ENCODE measurements at regions not wholly inside any gene's neighbourhood (a gene's known extent, or its start where the extent isn't known, plus 50 kb on each side); places are given as distances from the start of the nearest gene placed in this dataset.

DNA sequence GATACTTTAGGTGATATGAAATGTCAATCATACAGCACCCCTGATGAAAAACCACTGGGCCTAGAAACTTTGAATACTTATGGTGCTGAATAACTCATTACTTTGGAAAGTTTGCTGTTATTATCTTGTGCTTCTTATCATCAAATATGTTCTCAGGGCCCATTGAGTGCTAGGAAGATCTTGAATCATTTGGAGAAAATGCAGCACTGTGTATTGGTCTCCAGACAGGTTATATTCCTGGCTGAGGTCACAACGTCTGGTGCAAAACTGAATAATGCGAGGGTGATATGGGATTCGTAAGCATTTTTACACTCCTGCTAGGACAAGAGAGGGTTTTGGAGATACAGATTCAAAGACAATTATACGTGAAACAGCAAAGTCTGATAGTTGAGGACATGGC lies 249.4 kb upstream of the TNC start:
- Histone ChIP-seq H3K4me3 (no peak overlapping the region), H3K27me3 (no peaks in the 10 kb centered on the region), H3K36me3 (no peaks in the 10 kb centered on the region), H3K9me3 (replicated peaks) (no peaks in the 10 kb centered on the region), H3K27ac (no peak overlapping the region), H3K4me1 (peaks cover 22% of the 10 kb centered on the region)
- DNase-seq: no peak

GRCh38 chr9:115367780-115368525 lies 250.0 kb upstream of the TNC start:
- no peak for DNase-seq
- H3K27ac ChIP-seq: no peak overlapping the region

GRCh38 chr9:115369322-115369957 lies 251.5 kb upstream of the TNC start:
- peaks cover 42% of the 10 kb centered on the region for H3K4me1 ChIP-seq
- no peaks in the 10 kb centered on the region for H3K9me3 ChIP-seq (replicated peaks)
- no peaks in the 10 kb centered on the region for H3K27me3 ChIP-seq
- peak overlapping the region; percentile 52 for H3K27ac ChIP-seq
- no peak overlapping the region; the same call in 1 of the 2 replicates for H3K4me3 ChIP-seq
- DNase-seq: peak; percentile 78 to 84
- H3K36me3 ChIP-seq: no peaks in the 10 kb centered on the region

More at GRCh38 chr9:115367780-115368525, 250.0 kb upstream of the TNC start:
- Histone ChIP-seq H3K27me3 (no peaks in the 10 kb centered on the region), H3K4me3 (no peak overlapping the region), H3K4me1 (peaks cover 28% of the 10 kb centered on the region), H3K9me3 (replicated peaks) (no peaks in the 10 kb centered on the region), H3K36me3 (no peaks in the 10 kb centered on the region)

DNA sequence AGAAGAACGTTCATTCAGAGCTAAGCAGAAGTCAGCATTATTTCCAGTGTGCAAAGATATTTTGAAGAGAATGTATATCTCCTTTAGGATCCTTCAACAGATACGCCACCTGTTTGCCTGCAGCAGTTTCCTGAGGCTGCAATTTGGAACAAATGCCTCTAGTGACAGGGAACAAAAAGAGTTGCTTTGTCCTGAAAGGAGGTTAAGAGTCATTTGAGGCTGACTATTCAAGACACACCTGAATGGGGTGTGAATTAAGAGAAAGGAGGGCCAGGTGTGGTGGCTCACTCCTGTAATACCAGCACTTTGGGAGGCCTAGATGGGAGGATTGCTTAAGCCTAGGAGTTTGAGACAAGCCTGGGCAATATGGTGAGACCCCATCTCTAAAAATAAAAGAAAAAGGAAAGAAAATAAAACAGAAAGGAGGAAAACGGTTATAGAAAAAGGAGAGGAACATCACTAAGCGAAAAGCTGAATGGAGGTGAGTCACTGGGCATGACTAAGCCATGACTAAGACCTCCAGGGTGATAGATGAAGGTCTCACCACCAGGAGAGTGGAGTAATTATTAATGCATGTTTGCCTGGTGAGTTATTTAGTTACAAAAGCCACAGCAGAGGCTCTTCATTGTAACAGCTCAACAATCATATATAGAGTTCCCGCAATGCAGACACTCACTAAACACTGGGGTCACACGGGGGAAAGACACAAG lies 255.2 kb upstream of the TNC start:
- peak; percentile 78 to 81 for DNase-seq
- H3K9me3 ChIP-seq (replicated peaks): no peaks in the 10 kb centered on the region
- H3K27me3 ChIP-seq: no peaks in the 10 kb centered on the region
- H3K27ac ChIP-seq: peak overlapping the region; percentile 74
- no peak overlapping the region for H3K4me3 ChIP-seq
- H3K4me1 ChIP-seq: peaks cover 44% of the 10 kb centered on the region
- H3K36me3 ChIP-seq: no peaks in the 10 kb centered on the region

DNA sequence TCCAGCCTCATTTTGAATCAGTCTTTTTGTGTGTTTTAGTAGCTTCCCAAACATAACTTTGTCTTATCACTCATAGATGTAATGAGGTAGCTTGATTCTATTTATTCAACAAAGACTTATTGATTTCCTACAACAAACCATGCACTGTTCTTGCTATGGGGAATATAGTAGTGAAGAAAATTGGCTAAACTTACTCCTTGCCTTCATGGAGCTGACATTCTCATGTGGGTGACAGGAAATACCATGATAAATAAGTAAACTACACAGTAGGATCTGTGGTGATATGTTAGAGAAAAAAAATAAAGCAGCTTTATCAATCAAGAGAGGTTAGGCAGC lies 255.7 kb upstream of the TNC start:
- Histone ChIP-seq H3K9me3 (replicated peaks) (no peaks in the 10 kb centered on the region), H3K27ac (peak overlapping the region; percentile 74), H3K4me3 (no peak overlapping the region), H3K4me1 (peaks cover 44% of the 10 kb centered on the region), H3K36me3 (no peaks in the 10 kb centered on the region), H3K27me3 (no peaks in the 10 kb centered on the region)
- no peak for DNase-seq

GRCh38 chr9:115374724-115375268 lies 256.8 kb upstream of the TNC start:
- no peak for DNase-seq
- no peak overlapping the region for H3K27ac ChIP-seq

GRCh38 chr9:115378241-115378640 lies 260.3 kb upstream of the TNC start:
- no peak for DNase-seq
- Histone ChIP-seq H3K9me3 (replicated peaks) (peaks cover 9% of the 10 kb centered on the region), H3K4me3 (no peak overlapping the region), H3K27me3 (no peaks in the 10 kb centered on the region), H3K4me1 (peaks cover 13% of the 10 kb centered on the region), H3K36me3 (no peaks in the 10 kb centered on the region), H3K27ac (no peak overlapping the region)

More at GRCh38 chr9:115374724-115375268, 256.8 kb upstream of the TNC start:
- Histone ChIP-seq H3K9me3 (replicated peaks) (no peaks in the 10 kb centered on the region), H3K27me3 (no peaks in the 10 kb centered on the region), H3K4me3 (no peak overlapping the region), H3K4me1 (peaks cover 32% of the 10 kb centered on the region), H3K36me3 (no peaks in the 10 kb centered on the region)

DNA sequence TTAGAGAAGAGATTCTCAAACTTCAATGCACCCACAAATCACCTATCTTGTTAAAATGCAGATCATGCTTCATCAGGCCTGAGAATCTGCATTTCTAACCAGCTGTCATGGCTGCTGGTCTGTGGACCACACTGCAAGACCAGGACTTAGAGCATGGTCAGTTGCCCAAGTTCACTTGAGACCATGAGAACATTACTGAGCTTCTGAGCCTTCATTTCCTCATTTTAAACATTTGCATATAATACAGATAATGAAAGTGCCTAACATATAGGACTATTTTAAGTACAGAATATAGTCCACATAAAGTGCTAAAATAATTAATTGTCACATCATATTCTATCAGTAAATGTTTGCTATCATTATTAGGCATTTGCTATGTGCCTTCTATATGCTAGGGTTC lies 260.8 kb upstream of the TNC start:
- H3K27me3 ChIP-seq: no peaks in the 10 kb centered on the region
- H3K27ac ChIP-seq: no peak overlapping the region
- DNase-seq: no peak
- H3K9me3 ChIP-seq (replicated peaks): peaks cover 13% of the 10 kb centered on the region
- H3K4me1 ChIP-seq: peaks cover 9% of the 10 kb centered on the region
- no peaks in the 10 kb centered on the region for H3K36me3 ChIP-seq
- H3K4me3 ChIP-seq: no peak overlapping the region

GRCh38 chr9:115379719-115380118 lies 261.8 kb upstream of the TNC start:
- no peak overlapping the region for H3K4me3 ChIP-seq
- H3K9me3 ChIP-seq (replicated peaks): peaks cover 13% of the 10 kb centered on the region
- no peaks in the 10 kb centered on the region for H3K27me3 ChIP-seq
- H3K27ac ChIP-seq: no peak overlapping the region
- peaks cover 1% of the 10 kb centered on the region; the same call in 1 of the 2 replicates for H3K4me1 ChIP-seq
- no peaks in the 10 kb centered on the region for H3K36me3 ChIP-seq
- DNase-seq: no peak

DNA sequence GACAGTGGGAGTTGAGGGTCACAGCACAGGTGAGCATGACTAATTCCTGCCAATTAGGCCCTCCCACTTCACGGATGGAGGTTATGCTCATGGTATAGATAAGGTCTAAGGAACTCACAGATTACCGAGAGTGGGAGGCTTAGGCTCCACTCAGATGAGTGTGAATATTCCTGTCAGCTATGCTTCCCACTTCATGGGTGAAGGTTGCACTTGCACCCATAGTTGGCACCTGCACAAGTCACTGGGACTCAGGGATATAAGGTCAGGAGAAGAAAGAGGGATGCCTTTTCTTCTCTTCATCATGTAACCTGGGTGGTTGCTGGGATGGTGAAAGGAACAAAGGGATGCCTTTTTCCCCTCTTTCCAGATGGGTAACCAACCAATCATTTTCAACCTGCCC lies 264.9 kb upstream of the TNC start:
- DNase-seq: no peak
- Histone ChIP-seq H3K4me1 (no peaks in the 10 kb centered on the region), H3K9me3 (replicated peaks) (peaks cover 13% of the 10 kb centered on the region), H3K36me3 (no peaks in the 10 kb centered on the region), H3K27me3 (no peaks in the 10 kb centered on the region), H3K4me3 (no peak overlapping the region), H3K27ac (no peak overlapping the region)

- H3K9me3 ChIP-seq (replicated peaks): peaks cover 19% of the 10 kb centered on the region
- no peaks in the 10 kb centered on the region for H3K27me3 ChIP-seq
- no peaks in the 10 kb centered on the region for H3K4me1 ChIP-seq
- no peaks in the 10 kb centered on the region for H3K36me3 ChIP-seq
- H3K4me3 ChIP-seq: no peak overlapping the region
- no peak overlapping the region for H3K27ac ChIP-seq
- DNase-seq: no peak
Observed at GRCh38 chr9:115385383-115386122, 267.6 kb upstream of the TNC start.

DNA sequence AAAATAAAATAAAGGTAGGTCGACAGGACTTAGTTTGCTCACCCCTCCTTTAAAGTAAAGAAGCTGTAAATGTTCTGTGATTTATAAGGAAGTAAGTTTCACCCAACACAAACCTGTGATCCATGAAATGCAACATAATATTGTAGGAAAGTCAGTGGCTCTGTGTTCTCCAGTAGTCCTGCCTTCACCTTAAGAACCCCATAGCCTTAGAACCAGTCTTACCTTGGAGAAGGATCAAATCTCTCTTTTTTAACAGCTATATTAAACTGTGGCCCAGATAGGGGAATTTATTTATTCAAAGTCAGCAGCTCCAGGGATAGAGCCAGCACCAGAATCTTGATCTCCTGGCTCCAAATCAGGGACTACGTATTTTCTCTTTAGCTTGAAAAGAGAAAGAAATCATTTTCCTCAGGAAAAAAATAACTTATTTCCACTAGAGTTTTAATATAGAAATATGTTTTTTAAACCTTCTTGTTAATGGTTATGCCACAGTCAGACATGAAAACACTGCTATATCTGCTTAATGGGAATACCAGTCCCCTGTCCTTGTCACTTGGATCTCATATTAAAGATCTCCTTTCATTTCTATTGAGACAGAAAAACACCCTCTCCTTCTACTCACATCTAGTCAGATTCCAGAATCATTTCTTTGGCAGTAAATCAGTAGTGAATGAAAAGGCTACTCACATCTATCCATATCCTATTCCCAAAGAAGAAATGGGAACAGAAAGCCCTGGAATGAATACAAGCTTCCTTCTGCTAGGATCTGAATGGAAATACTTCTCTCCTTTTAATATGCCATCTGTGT lies 269.2 kb upstream of the TNC start:
- Histone ChIP-seq H3K9me3 (replicated peaks) (peaks cover 19% of the 10 kb centered on the region), H3K27me3 (no peaks in the 10 kb centered on the region), H3K36me3 (no peaks in the 10 kb centered on the region), H3K4me1 (no peaks in the 10 kb centered on the region), H3K4me3 (no peak overlapping the region), H3K27ac (no peak overlapping the region)
- no peak for DNase-seq

- no peak for DNase-seq
- peaks cover 6% of the 10 kb centered on the region; the same call in 1 of the 2 replicates for H3K9me3 ChIP-seq (replicated peaks)
- H3K36me3 ChIP-seq: no peaks in the 10 kb centered on the region
- peaks cover 17% of the 10 kb centered on the region for H3K4me1 ChIP-seq
- no peaks in the 10 kb centered on the region for H3K27me3 ChIP-seq
- H3K4me3 ChIP-seq: no peak overlapping the region
- H3K27ac ChIP-seq: no peak overlapping the region
Observed at GRCh38 chr9:115391168-115391825, 273.3 kb upstream of the TNC start.
